ENCODE measurements at regions not wholly inside any gene's neighbourhood (a gene's known extent, or its start where the extent isn't known, plus 50 kb on each side); places are given as distances from the start of the nearest gene placed in this dataset.
"Not testable (repeated sequence)": the region's sequence is repeated elsewhere in the genome, so short reads cannot be mapped to it uniquely, and the experiment has no call there.

GRCh38 chr4:187000281-187000680 lies 276.6 kb upstream of the FAT1 start:
- WGBS = 88% methylated on average over 2 of the region's 2 CpGs
- peaks cover 0 to 2% of the 10 kb centered on the region in 2 donors for H3K9me3 ChIP-seq (ENCODE audit: control insufficient read depth in 2 of 2, insufficient read depth in 1 of 2, low read length in 1 of 2)
- DNase-seq (ENCODE audit: low read depth in 6 of 9, low spot score in 9 of 9) = no peak
- no peak overlapping the region for H3K27ac ChIP-seq (ENCODE audit: low read depth in 1 of 2, low read length in 1 of 2)
- no peaks in the 10 kb centered on the region for H3K36me3 ChIP-seq (ENCODE audit: control insufficient read depth in 2 of 2, insufficient read depth in 2 of 2, low read length in 1 of 2)
- H3K27me3 ChIP-seq (ENCODE audit: control insufficient read depth in 2 of 2, insufficient read depth in 1 of 2, low read length in 1 of 2) = no peaks in the 10 kb centered on the region
- H3K4me3 ChIP-seq (ENCODE audit: low read length in 2 of 2) = no peak overlapping the region
- no peaks in the 10 kb centered on the region for H3K4me1 ChIP-seq (ENCODE audit: control insufficient read depth in 2 of 2, insufficient read depth in 2 of 2, low read length in 2 of 2)

DNA sequence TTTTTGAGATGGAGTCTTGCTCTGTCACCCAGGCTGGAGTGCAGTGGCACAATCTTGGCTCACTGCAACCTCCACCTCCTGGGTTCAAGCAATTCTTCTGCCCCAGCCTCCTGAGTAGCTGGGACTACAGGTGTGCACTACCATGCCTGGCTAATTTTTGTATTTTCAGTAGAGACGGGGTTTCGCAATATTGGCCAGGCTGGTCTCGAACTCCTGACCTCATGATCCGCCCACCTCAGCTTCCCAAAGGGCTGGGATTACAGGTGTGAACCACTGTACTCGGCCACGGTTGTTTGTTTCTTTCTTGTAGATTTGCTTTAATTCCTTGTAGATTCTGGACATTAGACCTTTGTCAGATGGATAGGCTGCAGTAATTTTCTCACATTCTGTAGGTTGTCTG lies 278.5 kb upstream of the FAT1 start:
- not testable (repeated sequence) for H3K9me3 ChIP-seq (ENCODE audit: control insufficient read depth in 2 of 2, insufficient read depth in 1 of 2, low read length in 1 of 2); H3K27me3 ChIP-seq (ENCODE audit: control insufficient read depth in 2 of 2, insufficient read depth in 1 of 2, low read length in 1 of 2); H3K4me3 ChIP-seq (ENCODE audit: low read length in 2 of 2); H3K36me3 ChIP-seq (ENCODE audit: control insufficient read depth in 2 of 2, insufficient read depth in 2 of 2, low read length in 1 of 2); H3K27ac ChIP-seq (ENCODE audit: low read depth in 1 of 2, low read length in 1 of 2); H3K4me1 ChIP-seq (ENCODE audit: control insufficient read depth in 2 of 2, insufficient read depth in 2 of 2, low read length in 2 of 2); DNase-seq (ENCODE audit: low read depth in 6 of 9, low spot score in 9 of 9)
- WGBS = 88% methylated on average over 6 of the region's 6 CpGs

DNA sequence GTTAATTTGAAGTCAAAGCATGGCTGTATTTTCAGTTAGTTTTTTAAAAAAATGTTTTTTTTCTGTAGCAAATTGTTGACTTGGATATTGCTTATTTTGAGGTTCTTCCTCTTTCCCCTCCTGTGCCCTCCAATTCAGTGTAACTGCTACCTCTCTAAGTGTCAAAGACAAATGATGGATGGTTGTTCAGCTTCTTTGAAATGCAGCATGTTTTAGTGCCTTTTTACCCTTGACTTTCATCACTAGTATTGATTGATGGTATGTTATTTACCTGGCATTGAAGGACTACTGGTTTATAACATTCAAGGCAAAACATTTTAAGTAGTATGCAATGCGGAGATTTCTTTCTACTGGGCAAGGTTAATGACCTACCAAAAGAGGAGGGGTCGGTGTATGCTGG lies 281.0 kb upstream of the FAT1 start:
- H3K36me3 ChIP-seq (ENCODE audit: control insufficient read depth in 2 of 2, insufficient read depth in 2 of 2, low read length in 1 of 2) = no peaks in the 10 kb centered on the region
- H3K27ac ChIP-seq (ENCODE audit: low read depth in 1 of 2, low read length in 1 of 2) = no peak overlapping the region
- H3K9me3 ChIP-seq (ENCODE audit: control insufficient read depth in 2 of 2, insufficient read depth in 1 of 2, low read length in 1 of 2) = no peaks in the 10 kb centered on the region
- H3K4me1 ChIP-seq (ENCODE audit: control insufficient read depth in 2 of 2, insufficient read depth in 2 of 2, low read length in 2 of 2) = no peaks in the 10 kb centered on the region
- H3K4me3 ChIP-seq (ENCODE audit: low read length in 2 of 2) = no peak overlapping the region
- no peak for DNase-seq (ENCODE audit: low read depth in 6 of 9, low spot score in 9 of 9)
- 90% methylated on average over 2 of the region's 2 CpGs for WGBS
- H3K27me3 ChIP-seq (ENCODE audit: control insufficient read depth in 2 of 2, insufficient read depth in 1 of 2, low read length in 1 of 2) = no peaks in the 10 kb centered on the region

DNA sequence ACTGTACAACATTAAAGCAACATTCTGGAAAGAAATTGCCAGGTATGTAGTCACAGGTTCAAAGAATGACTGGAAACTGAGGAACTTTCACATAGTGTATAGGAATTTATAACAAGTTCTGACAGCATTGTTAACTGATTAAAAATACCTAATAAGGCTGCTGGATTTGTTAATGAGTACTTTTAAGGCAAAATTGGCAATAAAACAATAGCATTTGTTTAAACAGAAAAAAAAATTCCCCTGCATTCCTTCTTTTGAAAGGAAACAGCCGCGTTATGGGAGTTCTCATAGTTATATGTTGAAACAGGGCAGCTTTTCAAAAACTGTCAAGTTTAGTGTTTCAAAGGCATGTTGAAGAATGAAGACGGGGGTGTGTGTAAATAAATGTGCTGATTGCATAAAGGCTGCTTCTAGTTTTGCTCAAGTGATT lies 282.5 kb upstream of the FAT1 start:
- Histone ChIP-seq H3K27ac (ENCODE audit: low read depth in 1 of 2, low read length in 1 of 2) (peak overlapping the region in 1 of 2 donors; percentile 59), H3K4me3 (ENCODE audit: low read length in 2 of 2) (no peak overlapping the region), H3K4me1 (ENCODE audit: control insufficient read depth in 2 of 2, insufficient read depth in 2 of 2, low read length in 2 of 2) (no peaks in the 10 kb centered on the region), H3K27me3 (ENCODE audit: control insufficient read depth in 2 of 2, insufficient read depth in 1 of 2, low read length in 1 of 2) (no peaks in the 10 kb centered on the region), H3K36me3 (ENCODE audit: control insufficient read depth in 2 of 2, insufficient read depth in 2 of 2, low read length in 1 of 2) (no peaks in the 10 kb centered on the region), H3K9me3 (ENCODE audit: control insufficient read depth in 2 of 2, insufficient read depth in 1 of 2, low read length in 1 of 2) (no peaks in the 10 kb centered on the region)
- peak in 1 of 9 donors; percentile 7 for DNase-seq (ENCODE audit: low read depth in 6 of 9, low spot score in 9 of 9)
- WGBS = 65% methylated on average over 3 of the region's 3 CpGs

GRCh38 chr4:187010052-187010451 lies 286.4 kb upstream of the FAT1 start:
- Histone ChIP-seq H3K4me3 (ENCODE audit: low read length in 2 of 2) (no peak overlapping the region), H3K4me1 (ENCODE audit: control insufficient read depth in 2 of 2, insufficient read depth in 2 of 2, low read length in 2 of 2) (no peaks in the 10 kb centered on the region), H3K36me3 (ENCODE audit: control insufficient read depth in 2 of 2, insufficient read depth in 2 of 2, low read length in 1 of 2) (no peaks in the 10 kb centered on the region), H3K27me3 (ENCODE audit: control insufficient read depth in 2 of 2, insufficient read depth in 1 of 2, low read length in 1 of 2) (no peaks in the 10 kb centered on the region), H3K27ac (ENCODE audit: low read depth in 1 of 2, low read length in 1 of 2) (no peak overlapping the region), H3K9me3 (ENCODE audit: control insufficient read depth in 2 of 2, insufficient read depth in 1 of 2, low read length in 1 of 2) (no peaks in the 10 kb centered on the region)
- no peak for DNase-seq (ENCODE audit: low read depth in 6 of 9, low spot score in 9 of 9)
- WGBS = 91% methylated on average over 3 of the region's 3 CpGs

GRCh38 chr4:187016101-187016500 lies 292.4 kb upstream of the FAT1 start:
- Histone ChIP-seq H3K27ac (ENCODE audit: low read depth in 1 of 2, low read length in 1 of 2) (no peak overlapping the region), H3K9me3 (ENCODE audit: control insufficient read depth in 2 of 2, insufficient read depth in 1 of 2, low read length in 1 of 2) (peaks cover 0 to 5% of the 10 kb centered on the region in 2 donors), H3K4me3 (ENCODE audit: low read length in 2 of 2) (no peak overlapping the region), H3K36me3 (ENCODE audit: control insufficient read depth in 2 of 2, insufficient read depth in 2 of 2, low read length in 1 of 2) (no peaks in the 10 kb centered on the region), H3K27me3 (ENCODE audit: control insufficient read depth in 2 of 2, insufficient read depth in 1 of 2, low read length in 1 of 2) (no peaks in the 10 kb centered on the region), H3K4me1 (ENCODE audit: control insufficient read depth in 2 of 2, insufficient read depth in 2 of 2, low read length in 2 of 2) (no peaks in the 10 kb centered on the region)
- no peak for DNase-seq (ENCODE audit: low read depth in 6 of 9, low spot score in 9 of 9)
- WGBS = 82% methylated on average over 3 of the region's 3 CpGs

- peaks cover 0 to 5% of the 10 kb centered on the region in 2 donors for H3K9me3 ChIP-seq (ENCODE audit: control insufficient read depth in 2 of 2, insufficient read depth in 1 of 2, low read length in 1 of 2)
- no peak overlapping the region for H3K4me3 ChIP-seq (ENCODE audit: low read length in 2 of 2)
- H3K4me1 ChIP-seq (ENCODE audit: control insufficient read depth in 2 of 2, insufficient read depth in 2 of 2, low read length in 2 of 2) = no peaks in the 10 kb centered on the region
- no peaks in the 10 kb centered on the region for H3K36me3 ChIP-seq (ENCODE audit: control insufficient read depth in 2 of 2, insufficient read depth in 2 of 2, low read length in 1 of 2)
- no peak overlapping the region for H3K27ac ChIP-seq (ENCODE audit: low read depth in 1 of 2, low read length in 1 of 2)
- no peaks in the 10 kb centered on the region for H3K27me3 ChIP-seq (ENCODE audit: control insufficient read depth in 2 of 2, insufficient read depth in 1 of 2, low read length in 1 of 2)
- 71% methylated on average over 3 of the region's 3 CpGs for WGBS
- no peak for DNase-seq (ENCODE audit: low read depth in 6 of 9, low spot score in 9 of 9)
These were observed 293.5 kb upstream of the FAT1 start for GRCh38 chr4:187017147-187017546.

DNA sequence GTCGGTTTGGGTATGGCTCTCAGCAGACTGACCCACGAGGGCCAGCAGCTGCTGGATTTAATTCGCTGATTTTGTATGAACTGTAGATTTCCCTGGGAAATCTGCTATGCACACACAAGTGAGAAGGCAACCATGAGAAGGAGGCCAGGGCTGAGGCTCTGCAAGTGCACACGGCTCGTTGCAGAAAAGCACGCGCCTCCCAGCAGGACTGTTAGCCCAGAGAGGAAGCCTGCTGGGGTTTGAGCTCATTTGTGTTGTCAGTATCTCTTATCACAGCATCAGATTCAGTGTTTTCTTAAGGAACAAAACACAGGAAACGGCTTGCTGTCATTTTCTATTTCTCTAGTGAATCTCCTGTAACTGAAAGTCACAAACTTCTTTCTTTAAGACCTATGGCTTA lies 296.2 kb upstream of the FAT1 start:
- Histone ChIP-seq H3K27ac (ENCODE audit: low read depth in 1 of 2, low read length in 1 of 2) (no peak overlapping the region), H3K4me3 (ENCODE audit: low read length in 2 of 2) (no peak overlapping the region)
- WGBS = 53% methylated on average over 8 of the region's 8 CpGs

DNA sequence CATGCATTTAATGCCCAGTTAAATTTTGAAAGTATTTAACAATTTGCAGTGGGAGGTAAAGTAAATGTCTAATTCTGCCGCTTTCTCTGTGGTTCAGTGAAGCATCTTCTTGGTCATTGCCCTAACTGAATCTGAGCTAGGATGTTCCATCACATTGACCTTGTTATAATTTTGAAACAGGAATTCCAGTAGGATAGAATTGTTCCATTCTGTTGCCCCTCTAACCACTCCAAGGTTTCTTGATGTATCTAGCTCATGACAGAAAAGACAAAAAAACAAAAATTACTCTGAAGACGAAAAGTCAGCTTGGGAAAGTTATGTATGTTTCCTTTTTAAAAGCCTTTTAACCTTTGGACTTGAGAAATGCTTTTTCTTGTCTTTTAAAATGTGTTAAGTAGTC lies 297.0 kb upstream of the FAT1 start:
- H3K9me3 ChIP-seq (ENCODE audit: control insufficient read depth in 2 of 2, insufficient read depth in 1 of 2, low read length in 1 of 2) = peaks cover 0 to 5% of the 10 kb centered on the region in 2 donors
- no peak overlapping the region for H3K4me3 ChIP-seq (ENCODE audit: low read length in 2 of 2)
- H3K27me3 ChIP-seq (ENCODE audit: control insufficient read depth in 2 of 2, insufficient read depth in 1 of 2, low read length in 1 of 2) = no peaks in the 10 kb centered on the region
- no peak overlapping the region for H3K27ac ChIP-seq (ENCODE audit: low read depth in 1 of 2, low read length in 1 of 2)
- DNase-seq (ENCODE audit: low read depth in 6 of 9, low spot score in 9 of 9) = no peak
- no peaks in the 10 kb centered on the region for H3K36me3 ChIP-seq (ENCODE audit: control insufficient read depth in 2 of 2, insufficient read depth in 2 of 2, low read length in 1 of 2)
- 90% methylated on average over 2 of the region's 2 CpGs for WGBS
- no peaks in the 10 kb centered on the region for H3K4me1 ChIP-seq (ENCODE audit: control insufficient read depth in 2 of 2, insufficient read depth in 2 of 2, low read length in 2 of 2)

More for the DNA sequence above, 296.2 kb upstream of the FAT1 start:
- no peak for DNase-seq (ENCODE audit: low read depth in 6 of 9, low spot score in 9 of 9)
- Histone ChIP-seq H3K9me3 (ENCODE audit: control insufficient read depth in 2 of 2, insufficient read depth in 1 of 2, low read length in 1 of 2) (peaks cover 0 to 5% of the 10 kb centered on the region in 2 donors), H3K36me3 (ENCODE audit: control insufficient read depth in 2 of 2, insufficient read depth in 2 of 2, low read length in 1 of 2) (no peaks in the 10 kb centered on the region), H3K27me3 (ENCODE audit: control insufficient read depth in 2 of 2, insufficient read depth in 1 of 2, low read length in 1 of 2) (no peaks in the 10 kb centered on the region), H3K4me1 (ENCODE audit: control insufficient read depth in 2 of 2, insufficient read depth in 2 of 2, low read length in 2 of 2) (no peaks in the 10 kb centered on the region)

Data from thymus (tissue), 11 donors.